PC-3 (cell line): ENCODE measurements at regions not wholly inside any gene's neighbourhood (a gene's known extent, or its start where the extent isn't known, plus 50 kb on each side); places are given as distances from the start of the nearest gene placed in this dataset.

Experiments
- ATAC-seq: fragments of 200-7000 bp; cut with Tn5 transposase; 2 replicates; pipeline ENCODE4 v1.9.1; 2020; ENCODE audit warnings: mild to moderate bottlenecking, moderate library complexity
- BruUV-seq: library from RNA; stranded (reverse); fragments of 400-500 nt; replicated peaks from 2 replicates; lab custom pipeline; 2021; lab: Mats Ljungman, UMichigan
- CTCF ChIA-PET: fragments of 300-600 bp; sonication (Branson Sonifier 250); formaldehyde crosslinking; loops from one replicate; lab custom pipeline; 2022; ENCODE audit warnings: antibody characterized with exemption; lab: Charles Lee
- POLR2A ChIA-PET: fragments of 300-600 bp; sonication (Branson Sonifier 250); formaldehyde crosslinking; loops from one replicate; lab custom pipeline; 2022; ENCODE audit warnings: antibody characterized with exemption; ENCODE audit not compliant: unreplicated experiment; lab: Charles Lee
- DNase-seq: peaks from one replicate; pipeline ENCODE4 v3.0.0-alpha.2; 2015
- H2AFZ ChIP-seq: fragments of 300-600 bp; sonication (generic); 2 replicates; pipeline ENCODE4 v1.6.0; 2016; ENCODE audit warnings: antibody characterized with exemption, low read length
- H3F3A ChIP-seq: fragments of 300-600 bp; sonication (generic); one replicate; pipeline ENCODE4 v1.6.0; 2017; ENCODE audit warnings: antibody characterized with exemption, low read length, control low read depth, mild to moderate bottlenecking; ENCODE audit not compliant: unreplicated experiment
- H3K27ac ChIP-seq: fragments of 300-600 bp; sonication (generic); 2 replicates; pipeline ENCODE4 v1.5.1; 2016; ENCODE audit warnings: mild to moderate bottlenecking, low read length
- H3K27me3 ChIP-seq: fragments of 300-600 bp; sonication (generic); 2 replicates; pipeline ENCODE4 v1.6.1; 2016; ENCODE audit warnings: low read length, mixed read lengths
- H3K36me3 ChIP-seq: fragments of 300-600 bp; sonication (generic); 2 replicates; pipeline ENCODE4 v1.6.1; 2016; ENCODE audit warnings: low read depth, mixed run types, low read length, mixed read lengths
- H3K4me1 ChIP-seq: fragments of 300-600 bp; sonication (generic); 2 replicates; pipeline ENCODE4 v1.5.1; 2016; ENCODE audit warnings: low read length; ENCODE audit not compliant: insufficient read depth
- H3K4me2 ChIP-seq: fragments of 300-600 bp; sonication (generic); 2 replicates; pipeline ENCODE4 v1.6.0; 2016; ENCODE audit warnings: low read length
- H3K4me3 ChIP-seq: fragments of 300-600 bp; sonication (generic); 2 replicates; pipeline ENCODE4 v1.5.1; 2016; ENCODE audit warnings: mild to moderate bottlenecking, low read length, mixed read lengths
- H3K79me2 ChIP-seq: fragments of 300-600 bp; sonication (generic); 2 replicates; pipeline ENCODE4 v1.6.1; 2017; ENCODE audit warnings: low read length, mixed read lengths
- H3K9ac ChIP-seq: fragments of 300-600 bp; sonication (generic); 2 replicates; pipeline ENCODE4 v1.6.0; 2016; ENCODE audit warnings: mild to moderate bottlenecking, low read length
- H3K9me2 ChIP-seq: fragments of 300-600 bp; sonication (generic); replicated peaks from 2 replicates; pipeline ENCODE4 v1.6.1; 2016; ENCODE audit warnings: mixed run types, low read length, mixed read lengths
- H3K9me3 ChIP-seq: fragments of 300-600 bp; sonication (generic); 2 replicates; pipeline ENCODE4 v1.6.1; 2016; ENCODE audit warnings: low read length, mixed read lengths
- H4K20me1 ChIP-seq: fragments of 300-600 bp; sonication (generic); 2 replicates; pipeline ENCODE4 v1.6.1; 2016; ENCODE audit warnings: low read length, mixed read lengths
- CTCF ChIP-seq: fragments of 300-600 bp; sonication (generic); conservative IDR thresholded peaks from 2 replicates; pipeline ENCODE4 v1.5.1; 2017; ENCODE audit warnings: antibody characterized with exemption, low read depth, mild to moderate bottlenecking, low read length
- EZH2 ChIP-seq: fragments of 300-600 bp; sonication (generic); IDR thresholded peaks from one replicate; pipeline ENCODE4 v1.6.1; 2017; ENCODE audit warnings: antibody characterized with exemption, mild to moderate bottlenecking, low read length; ENCODE audit not compliant: unreplicated experiment
- EZH2phosphoT487 ChIP-seq: fragments of 300-600 bp; sonication (generic); IDR thresholded peaks from 2 replicates; pipeline ENCODE4 v1.6.1; 2018; ENCODE audit warnings: mild to moderate bottlenecking, antibody characterized with exemption, low read length, borderline replicate concordance
- intact Hi-C: fragments of 100-400 bp; cut with micrococcal nuclease; formaldehyde crosslinking; loops from 2 replicates; pipeline ENCODE4 v1.9.0; 2023

GRCh38 chr9:118985851-118986250 lies 383.4 kb downstream of the BRINP1 start:
- DNase-seq (no peak), ATAC-seq (no peak)
- H4K20me1 ChIP-seq = no peaks in the 10 kb centered on the region
- no peaks in the 10 kb centered on the region for H3F3A ChIP-seq
- TF ChIP-seq EZH2phosphoT487 (no peak), EZH2 (no peak), CTCF (no peak)
- H2AFZ ChIP-seq = no peak overlapping the region
- intact Hi-C loops = no loop called here
- H3K4me3 ChIP-seq = no peak overlapping the region
- H3K9me2 ChIP-seq = no peaks in the 10 kb centered on the region
- CTCF ChIA-PET = no interaction called here
- H3K4me2 ChIP-seq = no peak overlapping the region
- no peaks in the 10 kb centered on the region for H3K27me3 ChIP-seq
- no peak overlapping the region for H3K27ac ChIP-seq
- no peaks in the 10 kb centered on the region for H3K79me2 ChIP-seq
- H3K36me3 ChIP-seq = no peaks in the 10 kb centered on the region
- POLR2A ChIA-PET = no interaction called here
- no peaks in the 10 kb centered on the region for H3K9me3 ChIP-seq
- no peaks in the 10 kb centered on the region for H3K4me1 ChIP-seq
- no TSS peak for BruUV-seq
- no peak overlapping the region for H3K9ac ChIP-seq

DNA sequence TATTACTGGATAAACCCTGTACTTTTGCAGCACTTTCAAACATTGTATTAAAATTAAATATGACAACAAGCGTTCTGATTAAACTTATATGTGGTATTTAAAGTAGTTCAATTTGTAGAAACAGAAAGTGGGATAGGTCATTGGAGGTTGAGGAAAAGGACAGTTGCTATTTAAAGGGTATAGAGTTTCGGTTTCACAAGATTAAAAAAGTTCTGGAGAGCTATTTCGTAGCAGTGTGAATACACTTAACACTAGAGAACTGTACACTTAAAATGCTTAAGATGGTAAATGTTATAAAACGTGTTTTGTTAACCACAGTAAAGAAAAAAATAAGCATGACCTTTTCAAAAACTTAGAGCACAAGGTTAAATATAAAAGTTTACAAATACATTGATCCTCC lies 382.1 kb downstream of the BRINP1 start:
- POLR2A ChIA-PET = no interaction called here
- no peaks in the 10 kb centered on the region for H3K4me1 ChIP-seq
- BruUV-seq = no TSS peak
- no peak overlapping the region for H3K9ac ChIP-seq
- no peak for DNase-seq
- H3K4me3 ChIP-seq = no peak overlapping the region
- H3K9me2 ChIP-seq = no peaks in the 10 kb centered on the region
- H3K4me2 ChIP-seq = no peak overlapping the region
- H2AFZ ChIP-seq = no peak overlapping the region
- no peak overlapping the region for H3K27ac ChIP-seq
- no peaks in the 10 kb centered on the region for H3K79me2 ChIP-seq
- CTCF ChIA-PET = no interaction called here
- no peak for ATAC-seq
- H3K27me3 ChIP-seq = no peaks in the 10 kb centered on the region
- TF ChIP-seq EZH2phosphoT487 = no peak
- TF ChIP-seq CTCF = no peak
- TF ChIP-seq EZH2 = no peak
- H3F3A ChIP-seq = no peaks in the 10 kb centered on the region
- H3K9me3 ChIP-seq = no peaks in the 10 kb centered on the region
- no peaks in the 10 kb centered on the region for H3K36me3 ChIP-seq
- intact Hi-C loops = no loop called here
- H4K20me1 ChIP-seq = no peaks in the 10 kb centered on the region

DNA sequence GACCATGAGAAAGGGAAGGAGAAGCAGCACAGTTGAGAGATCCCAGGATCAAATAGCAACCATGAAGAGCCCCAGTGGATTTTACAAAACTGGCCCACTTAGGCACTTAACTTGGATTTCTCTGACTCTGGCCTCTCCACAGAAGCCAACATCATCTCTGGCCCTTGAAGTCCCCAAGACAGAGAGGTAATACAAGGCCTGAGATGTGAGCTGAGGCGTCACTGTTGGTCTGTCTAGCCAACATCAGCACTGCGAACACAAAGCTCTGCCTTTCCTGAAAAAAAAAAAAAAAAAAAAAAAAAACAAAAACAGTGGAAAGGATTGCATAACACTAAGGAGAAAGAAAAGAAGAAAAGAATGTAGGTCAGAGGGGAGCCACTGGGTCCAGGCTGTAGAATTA lies 378.3 kb downstream of the BRINP1 start:
- H3K9me3 ChIP-seq = no peaks in the 10 kb centered on the region
- TF ChIP-seq CTCF (no peak), EZH2phosphoT487 (no peak), EZH2 (no peak)
- H3K9ac ChIP-seq = no peak overlapping the region
- H3K79me2 ChIP-seq = no peaks in the 10 kb centered on the region
- no peaks in the 10 kb centered on the region for H3K4me1 ChIP-seq
- H2AFZ ChIP-seq = no peak overlapping the region
- H4K20me1 ChIP-seq = no peaks in the 10 kb centered on the region
- no peaks in the 10 kb centered on the region for H3K27me3 ChIP-seq
- no peak for DNase-seq
- no peak overlapping the region for H3K27ac ChIP-seq
- H3K9me2 ChIP-seq = no peaks in the 10 kb centered on the region
- H3K4me3 ChIP-seq = no peak overlapping the region
- no peaks in the 10 kb centered on the region for H3K36me3 ChIP-seq
- intact Hi-C loops = no loop called here
- no peak overlapping the region for H3K4me2 ChIP-seq
- ChIA-PET CTCF (no interaction called here), POLR2A (no interaction called here)
- no peaks in the 10 kb centered on the region for H3F3A ChIP-seq
- no peak for ATAC-seq
- no TSS peak for BruUV-seq
